ENCODE measurements at regions not wholly inside any gene's neighbourhood (a gene's known extent, or its start where the extent isn't known, plus 50 kb on each side); places are given as distances from the start of the nearest gene placed in this dataset.
"Not testable (repeated sequence)": the region's sequence is repeated elsewhere in the genome, so short reads cannot be mapped to it uniquely, and the experiment has no call there.

DNA sequence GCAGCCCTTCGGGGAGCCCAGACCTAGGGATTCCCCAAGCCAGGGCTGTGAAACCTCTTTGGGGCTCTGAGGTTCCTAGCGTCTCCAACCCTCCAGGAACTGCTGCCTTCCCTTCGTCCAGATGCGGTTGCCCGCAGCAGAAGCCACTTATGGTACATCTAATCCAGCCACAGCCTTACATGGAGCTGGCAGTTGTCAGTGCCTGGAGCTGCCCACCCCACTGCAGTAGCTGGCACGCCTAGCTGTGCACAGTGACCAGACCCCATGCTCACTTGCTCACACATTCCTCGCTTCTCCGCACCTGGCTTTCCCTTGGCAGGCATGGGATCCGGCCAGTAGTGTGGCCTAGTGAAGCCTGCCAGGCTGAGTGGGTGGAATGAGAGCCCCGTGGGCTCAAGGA, 547.6 kb downstream of the TBC1D32 start:
- no peak for DNase-seq

DNA sequence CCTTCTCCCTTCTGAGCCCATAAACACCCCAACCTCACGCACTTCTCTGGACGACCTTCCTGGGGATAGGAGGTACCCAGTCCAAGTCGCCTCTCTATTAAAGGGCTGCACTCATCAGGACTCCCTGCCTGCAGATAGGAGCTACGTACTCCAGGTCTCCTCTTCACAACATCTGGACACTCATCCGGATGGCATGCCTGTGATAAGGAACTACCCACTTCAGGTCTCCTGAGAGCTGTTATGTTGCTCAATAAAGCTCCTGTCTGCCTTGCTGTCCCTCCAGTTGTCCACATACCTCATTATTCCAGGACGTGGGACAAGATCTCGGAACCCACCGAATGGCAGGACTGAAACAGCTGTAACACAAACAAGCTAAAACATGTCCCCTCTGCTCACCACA, 548.0 kb downstream of the TBC1D32 start:
- DNase-seq: no peak

DNA sequence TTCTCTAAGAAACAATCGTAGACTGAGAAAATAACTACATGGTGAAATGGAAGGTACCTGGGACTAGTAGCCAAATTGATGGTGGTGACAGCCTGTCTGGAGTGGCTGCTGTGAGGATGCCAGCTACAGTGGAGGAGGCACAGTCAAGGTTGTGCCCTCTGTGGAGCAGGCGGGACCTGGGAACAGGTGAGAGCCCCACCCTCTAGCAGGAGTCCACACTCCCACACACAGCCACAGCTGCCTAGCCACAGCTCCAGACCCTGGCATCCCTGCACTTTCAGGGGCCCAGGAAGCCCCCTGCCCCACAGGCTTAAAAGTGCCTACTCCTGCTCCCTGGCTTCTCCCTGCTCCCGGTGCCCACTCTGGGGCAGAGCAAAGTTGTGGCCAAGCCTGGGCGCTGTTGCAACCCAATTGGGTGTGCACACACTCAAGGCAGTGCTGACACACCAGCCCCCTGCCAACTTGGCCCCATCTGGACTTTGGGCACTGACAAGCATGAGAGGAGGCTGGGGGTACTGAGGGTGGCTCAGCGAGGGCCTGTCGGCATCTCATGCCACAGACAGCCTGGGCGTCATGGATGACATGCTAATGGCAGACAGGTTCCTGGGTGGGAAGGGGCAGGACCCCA, 548.7 kb downstream of the TBC1D32 start:
- no peak for DNase-seq

DNA sequence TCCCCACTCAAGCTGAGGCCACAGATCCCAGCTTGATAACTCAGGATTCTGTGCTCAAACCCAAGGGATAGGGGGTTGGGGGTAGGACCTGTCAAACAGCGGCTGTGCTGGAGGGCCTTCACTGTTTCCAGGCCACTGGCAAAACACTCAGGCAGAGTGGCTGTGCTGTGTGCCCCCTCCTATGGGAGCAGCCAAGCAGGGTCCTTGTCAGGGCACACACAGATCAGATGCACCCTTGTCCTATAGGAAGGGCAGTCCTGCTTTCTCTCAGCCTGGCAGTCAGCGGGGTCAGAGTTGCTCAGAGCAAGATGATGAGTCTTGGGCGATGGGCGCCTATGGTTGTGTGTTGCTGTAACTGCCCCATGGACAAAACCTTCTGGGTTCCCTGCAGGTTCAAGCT, 554.8 kb downstream of the TBC1D32 start:
- no peak for DNase-seq

DNA sequence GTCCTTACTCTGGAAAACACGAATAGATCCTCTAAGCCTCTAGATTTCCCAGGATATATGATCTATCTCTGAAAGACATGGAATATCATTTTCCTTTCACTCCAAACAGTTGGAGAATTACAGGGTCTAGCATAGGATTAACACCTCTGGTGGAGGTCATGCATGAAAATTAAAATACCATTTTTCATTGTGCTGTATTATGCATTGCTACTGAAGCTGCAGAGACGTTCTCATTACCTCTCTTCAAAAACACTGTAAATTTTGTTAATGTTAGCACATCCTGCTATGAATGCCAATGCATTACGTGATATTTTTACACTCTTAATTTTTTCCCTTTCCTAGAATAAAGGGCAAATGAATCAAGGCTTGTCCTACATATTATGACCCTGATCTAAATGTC, 558.6 kb downstream of the TBC1D32 start:
- no peak for DNase-seq

DNA sequence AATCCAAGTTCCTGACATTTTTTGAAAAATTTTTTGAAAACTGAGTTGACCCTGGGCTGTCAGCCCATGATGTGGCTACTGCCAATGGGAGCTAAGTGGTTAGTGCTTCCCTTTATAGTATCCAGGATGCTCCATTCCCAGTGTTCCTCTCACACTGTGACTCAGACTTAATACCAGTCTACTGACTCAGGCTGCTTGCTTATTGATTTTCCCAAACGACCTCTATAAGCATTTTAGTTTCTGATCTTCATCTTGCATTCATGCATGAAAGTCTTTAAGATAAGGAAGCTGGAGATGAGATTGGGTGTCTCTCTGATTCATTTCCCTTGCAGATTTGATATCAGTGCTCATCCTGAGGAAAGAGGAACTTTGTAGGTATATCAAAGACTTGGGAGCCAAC, 560.0 kb downstream of the TBC1D32 start:
- no peak for DNase-seq

DNA sequence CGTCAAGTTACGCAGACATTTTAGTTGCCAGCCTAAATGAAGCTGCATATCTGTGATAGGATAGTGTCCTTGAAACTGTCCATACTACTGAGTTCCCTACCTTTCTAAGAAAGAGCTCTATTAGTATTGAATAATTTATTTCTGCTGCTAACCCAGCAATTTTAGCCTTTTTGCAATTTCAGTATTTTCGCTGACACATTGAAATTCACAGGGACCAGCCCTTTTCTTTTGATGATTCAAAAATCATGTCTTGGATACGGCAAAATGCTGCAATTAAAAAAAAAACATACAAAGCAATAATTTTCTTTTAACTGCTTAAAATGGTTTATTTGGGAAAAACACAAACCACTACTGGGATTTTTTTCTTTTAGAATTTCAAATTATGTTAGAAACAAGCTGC, 563.3 kb downstream of the TBC1D32 start:
- DNase-seq: no peak

DNA sequence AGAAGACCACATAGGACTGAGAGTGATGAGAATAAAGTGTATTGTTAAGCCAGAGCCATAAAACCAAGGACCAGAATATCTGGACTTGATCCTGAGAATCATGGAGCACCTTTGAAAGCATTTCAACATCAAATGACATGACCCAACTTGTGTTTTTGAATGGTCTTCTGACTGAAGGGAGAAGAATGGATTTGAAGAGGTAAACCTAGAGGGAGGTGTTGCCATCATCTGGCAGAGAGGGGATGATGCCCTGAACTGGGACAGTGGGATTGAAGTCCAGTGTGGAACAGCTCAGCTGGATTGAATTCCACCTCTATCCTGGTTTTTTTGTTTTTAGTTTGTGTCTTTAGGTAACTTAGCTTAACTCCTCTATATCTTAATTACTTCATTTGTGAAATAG, 570.0 kb downstream of the TBC1D32 start:
- DNase-seq: no peak

DNA sequence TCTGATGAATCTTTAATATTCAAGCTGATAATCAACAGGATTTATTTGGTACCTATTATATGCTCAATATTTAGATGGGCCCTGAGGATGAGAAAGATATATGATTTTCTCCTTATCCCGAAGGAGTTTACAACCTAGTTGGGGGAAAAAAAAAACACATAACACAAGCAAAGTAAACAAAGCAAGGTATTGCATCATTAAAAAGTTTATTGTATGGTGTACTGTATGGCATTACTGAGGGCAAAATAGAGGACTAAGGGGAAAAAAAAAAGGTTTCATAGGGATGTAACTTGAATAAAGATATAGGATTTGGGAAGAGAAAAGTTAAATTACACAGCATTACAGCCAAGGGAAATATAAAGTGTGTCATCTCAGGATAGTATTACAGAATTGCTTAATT, 574.7 kb downstream of the TBC1D32 start:
- DNase-seq: no peak

DNA sequence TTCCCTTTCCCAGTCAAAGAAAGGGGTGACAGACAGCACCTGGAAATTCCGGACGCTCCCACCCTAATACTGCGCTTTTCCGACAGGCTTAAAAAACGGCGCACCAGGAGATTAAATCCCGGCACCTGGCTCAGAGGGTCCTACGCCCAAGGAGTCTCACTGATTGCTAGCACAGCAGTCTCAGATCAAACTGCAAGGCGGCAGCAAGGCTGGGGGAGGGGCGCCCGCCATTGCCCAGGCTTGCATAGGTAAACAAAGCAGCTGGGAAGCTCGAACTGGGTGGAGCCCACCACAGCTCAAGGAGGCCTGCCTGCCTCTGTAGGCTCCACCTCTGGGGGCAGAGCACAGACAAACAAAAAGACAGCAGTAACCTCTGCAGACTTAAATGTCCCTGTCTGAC, 585.7 kb downstream of the TBC1D32 start:
- not testable (repeated sequence) for DNase-seq

DNA sequence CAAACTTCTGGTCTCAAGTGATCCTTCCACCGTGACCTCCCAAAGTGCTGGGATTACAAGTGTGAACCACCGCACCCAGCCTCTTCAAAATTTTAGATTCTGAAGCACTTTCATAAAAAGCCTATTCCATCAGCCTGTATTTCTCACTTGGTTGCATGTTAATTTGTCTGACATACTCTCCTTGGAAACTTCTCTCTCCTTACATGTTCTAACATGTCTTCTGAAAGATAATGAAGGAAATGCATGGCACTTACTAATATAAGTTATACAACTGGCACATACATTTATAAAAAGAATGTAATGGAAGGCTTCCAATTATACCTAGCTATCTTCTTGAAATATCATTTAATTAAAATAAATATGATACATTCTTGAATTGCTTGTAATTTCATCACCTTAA, 597.5 kb downstream of the TBC1D32 start:
- DNase-seq: no peak

DNA sequence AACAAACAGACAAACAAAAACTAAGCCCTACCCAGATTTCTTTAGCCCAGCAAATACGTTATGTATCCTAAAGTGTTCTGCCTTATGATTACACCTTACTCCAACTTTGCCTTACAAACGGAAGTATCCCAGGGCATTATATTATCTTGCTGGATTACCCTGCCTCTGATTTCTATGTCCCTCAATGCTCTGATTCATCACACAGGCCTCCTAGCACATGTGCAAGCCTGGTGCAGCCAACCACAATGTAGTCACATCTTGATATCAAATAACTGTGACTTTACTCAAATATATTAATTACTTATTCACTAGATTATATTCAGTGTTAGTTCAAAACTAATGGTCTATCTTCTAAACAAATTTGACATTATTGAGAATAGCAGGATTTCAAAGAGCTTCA, 598.6 kb downstream of the TBC1D32 start:
- DNase-seq: no peak

DNA sequence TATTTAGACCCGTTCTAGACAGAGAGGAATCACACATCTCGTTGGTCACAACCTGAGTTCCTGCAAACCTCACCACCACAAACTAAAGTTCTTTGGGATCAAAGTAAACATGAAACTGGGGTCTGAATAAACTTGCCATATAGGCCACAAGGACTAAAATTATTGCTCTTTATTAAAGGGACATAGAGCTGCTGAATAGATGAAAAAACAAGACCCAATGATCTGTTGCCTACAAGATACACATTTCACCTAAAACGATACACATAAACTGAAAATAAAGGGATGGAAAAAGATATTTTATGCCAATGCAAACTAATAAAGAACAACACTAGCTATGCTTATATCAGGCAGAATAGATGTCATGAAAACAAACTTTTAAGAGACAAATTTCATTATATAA, 623.0 kb downstream of the TBC1D32 start:
- no peak for DNase-seq

DNA sequence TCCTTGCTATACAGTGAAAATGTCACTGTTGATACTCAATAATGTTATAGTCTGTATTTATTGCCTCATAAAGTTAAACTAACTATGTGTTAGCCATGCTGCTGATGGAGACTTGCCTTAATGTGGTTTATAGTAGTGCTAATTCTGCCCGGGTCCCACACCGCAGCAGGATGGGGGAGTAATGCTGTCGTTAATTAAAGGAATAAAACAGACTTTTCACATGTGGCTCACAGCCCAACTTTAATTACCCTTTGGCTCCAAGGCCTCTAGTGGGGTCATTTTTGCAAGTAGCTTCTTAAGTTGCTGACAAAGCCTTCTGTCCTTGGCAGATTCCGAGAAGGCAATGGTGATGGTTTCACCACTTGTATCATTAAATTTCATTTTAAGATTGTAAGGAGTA, 634.3 kb downstream of the TBC1D32 start:
- no peak for DNase-seq

DNA sequence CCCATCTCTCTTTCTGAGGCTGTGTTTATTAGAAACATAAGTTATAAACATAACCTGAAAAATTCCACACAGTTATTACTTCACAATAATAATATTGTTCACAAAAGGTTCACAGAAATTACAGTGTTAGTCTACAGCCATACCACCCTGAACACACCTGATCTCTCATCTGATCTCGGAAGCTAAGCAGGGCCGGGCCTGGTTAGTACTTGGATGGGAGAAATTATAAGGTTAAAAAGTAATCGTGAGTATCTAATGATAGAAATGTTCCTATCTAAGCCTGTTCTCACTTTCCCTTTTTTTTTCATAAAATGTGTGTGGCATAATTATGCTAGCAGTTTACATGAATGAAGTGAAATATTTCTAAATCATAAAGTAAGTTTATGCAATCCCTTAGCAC, 647.8 kb downstream of the TBC1D32 start:
- DNase-seq: no peak

DNA sequence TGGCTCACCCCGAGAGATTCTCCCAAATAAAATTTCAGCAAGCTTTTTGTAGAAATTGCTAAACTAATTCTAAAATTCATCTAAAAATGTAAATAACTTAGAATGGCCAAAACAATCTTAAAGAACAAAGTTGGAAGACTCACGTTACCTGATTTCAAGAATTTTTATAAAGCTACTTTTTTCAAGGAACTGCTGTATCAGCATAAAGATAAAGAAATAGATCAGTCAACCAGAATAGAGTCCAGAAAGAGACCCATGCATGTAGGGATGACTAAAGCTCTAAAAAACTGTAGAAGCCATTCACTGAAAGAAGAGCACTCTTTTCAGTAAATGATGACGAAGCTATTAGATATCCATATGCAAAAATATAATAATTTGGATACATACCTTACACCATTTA, 652.1 kb downstream of the TBC1D32 start:
- no peak for DNase-seq

DNA sequence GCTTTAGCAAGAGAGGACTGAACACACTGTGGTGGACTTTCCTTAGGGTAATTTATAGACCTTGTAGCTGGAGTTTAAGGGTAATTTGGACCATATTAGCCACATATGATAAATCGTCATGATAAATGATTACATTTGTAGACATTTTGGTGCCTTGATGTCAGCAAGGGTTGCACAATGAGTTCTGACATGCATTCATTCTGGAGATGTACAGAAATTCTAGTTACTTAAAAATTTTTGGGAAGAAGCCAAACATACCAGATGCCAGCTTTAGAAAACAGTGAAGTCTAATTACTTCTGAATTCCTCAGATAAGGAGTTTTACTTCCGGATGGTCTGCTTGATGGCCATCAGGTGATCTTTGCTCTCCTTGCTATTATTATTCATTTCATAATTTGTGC, 653.1 kb downstream of the TBC1D32 start:
- no peak for DNase-seq

DNA sequence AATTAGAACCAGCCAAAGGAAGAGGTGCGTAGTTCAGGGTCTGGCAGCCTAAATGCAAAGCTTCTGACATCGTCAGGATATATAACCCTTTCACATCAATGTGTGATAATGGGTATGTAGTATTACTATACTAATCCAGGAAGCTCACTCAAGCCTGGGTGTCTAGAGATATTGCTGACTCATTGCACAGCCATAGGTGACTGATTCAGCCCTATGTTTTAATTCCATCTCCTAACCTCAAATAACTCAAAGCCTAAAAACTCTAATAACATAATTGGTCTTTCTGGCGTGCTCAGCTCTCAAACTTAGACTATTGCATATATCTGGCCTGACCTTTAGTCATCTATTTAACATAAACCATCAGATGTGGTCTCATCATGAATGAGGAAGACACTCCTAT, 658.4 kb downstream of the TBC1D32 start:
- DNase-seq: no peak

DNA sequence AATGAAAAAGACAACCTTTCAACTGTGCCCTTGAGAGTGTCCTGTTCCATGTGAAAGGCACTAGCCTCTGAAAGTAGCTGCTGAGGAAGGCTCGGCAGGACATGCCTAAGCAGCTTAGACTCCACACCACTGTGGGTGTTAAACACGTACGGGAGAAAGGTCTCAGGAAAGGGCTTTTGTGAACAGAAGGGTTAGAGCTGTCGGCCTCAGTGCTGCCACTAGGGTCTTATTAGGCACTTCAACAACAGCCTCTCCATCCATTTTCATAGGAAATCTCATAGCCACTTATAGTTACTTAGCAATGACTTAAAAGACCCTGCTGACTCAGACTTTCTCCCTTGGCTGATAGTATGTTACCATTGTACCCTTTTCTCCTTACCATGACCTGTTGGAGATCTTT, 662.8 kb downstream of the TBC1D32 start:
- no peak for DNase-seq

DNA sequence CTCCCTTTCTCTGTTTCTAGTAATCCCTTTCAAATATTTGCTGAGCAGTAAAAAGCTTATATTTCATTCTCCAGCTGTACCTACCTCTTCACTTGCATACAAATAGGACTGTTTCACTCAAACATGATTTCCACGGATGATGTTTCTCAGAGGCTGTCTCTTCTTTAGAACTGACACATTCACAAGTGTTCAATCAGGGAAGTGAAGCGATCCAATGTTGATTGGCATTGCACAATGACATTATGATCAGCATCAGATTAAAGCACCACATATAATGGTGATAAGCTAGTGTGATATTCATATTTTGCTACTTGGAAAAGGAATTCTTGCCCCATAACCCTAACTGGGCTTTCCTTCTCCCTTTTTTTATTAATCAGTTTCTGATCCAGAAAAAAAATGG, 681.8 kb downstream of the TBC1D32 start:
- no peak for DNase-seq

DNA sequence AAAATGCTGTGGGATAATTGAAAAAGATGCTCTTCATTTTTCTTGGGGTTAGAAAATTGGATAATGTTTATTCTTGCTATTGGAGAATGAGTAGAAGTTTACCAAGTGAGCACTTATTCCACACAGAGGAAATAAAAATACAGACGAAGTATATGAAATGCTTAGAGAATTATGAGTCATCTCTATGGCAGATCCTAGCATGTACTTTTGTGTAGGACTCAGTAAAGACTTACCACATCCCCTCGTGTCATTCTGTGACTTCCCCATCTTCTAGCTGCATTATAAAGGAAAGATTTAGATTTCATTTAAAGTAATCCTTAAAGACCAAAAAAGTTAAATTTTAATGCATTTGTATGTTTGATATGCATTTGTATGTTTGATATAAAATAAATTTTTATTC, 685.6 kb downstream of the TBC1D32 start:
- no peak for DNase-seq

DNA sequence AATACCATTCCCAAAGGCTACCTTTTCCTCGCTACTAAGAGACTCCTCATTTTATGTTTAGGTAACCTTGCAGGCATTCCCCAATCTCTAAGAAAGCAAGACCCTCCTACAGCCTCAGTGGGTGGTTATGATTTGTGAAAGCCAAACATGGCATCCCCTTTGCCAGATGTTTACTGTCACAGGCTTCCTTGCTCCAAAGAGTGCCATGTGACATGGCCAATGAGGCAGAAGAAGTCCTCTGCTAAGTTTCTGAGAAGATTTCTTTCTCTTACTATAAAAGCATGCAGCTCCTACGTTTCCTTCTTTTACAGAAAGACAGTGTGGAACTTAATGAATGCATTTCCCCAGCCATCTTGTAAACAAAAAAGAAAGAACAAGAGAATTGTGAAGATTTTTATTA, 688.2 kb downstream of the TBC1D32 start:
- DNase-seq: no peak

DNA sequence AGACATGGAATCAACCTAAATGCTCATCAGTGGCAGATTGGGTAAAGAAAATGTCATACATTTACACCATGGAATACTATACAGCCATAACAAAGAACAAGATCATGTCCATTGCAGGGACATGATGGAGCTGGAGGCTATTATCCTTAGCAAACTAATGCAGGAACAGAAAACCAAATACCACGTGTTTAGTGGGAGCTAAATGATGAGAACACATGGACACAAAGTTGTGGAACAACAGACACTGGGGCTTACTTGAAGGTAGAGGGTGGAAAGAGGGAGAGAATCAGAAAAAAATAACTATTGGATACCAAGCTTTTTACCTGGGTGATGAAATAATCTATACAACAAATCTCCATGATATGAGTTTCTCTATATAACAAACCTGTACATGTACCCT, 701.3 kb downstream of the TBC1D32 start:
- DNase-seq: no peak

DNA sequence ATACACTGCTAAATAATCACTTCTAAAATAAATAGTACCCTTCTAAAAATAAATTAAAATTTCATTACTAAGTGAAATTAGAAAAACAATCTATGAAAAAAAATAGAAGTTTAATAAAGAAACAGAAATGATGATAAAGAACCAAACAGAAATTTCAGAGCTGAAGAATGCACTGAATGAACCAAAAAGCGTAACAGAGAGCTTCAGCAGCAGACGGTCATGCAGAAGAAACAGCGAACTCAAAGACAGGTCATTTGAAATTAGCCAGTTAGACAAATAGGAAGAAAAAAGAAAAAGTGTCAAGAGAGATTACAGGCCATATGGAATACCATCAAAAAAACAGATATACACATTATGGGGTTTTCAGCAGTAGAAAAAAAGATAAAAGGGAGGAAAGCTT, 706.7 kb downstream of the TBC1D32 start:
- DNase-seq: no peak

DNA sequence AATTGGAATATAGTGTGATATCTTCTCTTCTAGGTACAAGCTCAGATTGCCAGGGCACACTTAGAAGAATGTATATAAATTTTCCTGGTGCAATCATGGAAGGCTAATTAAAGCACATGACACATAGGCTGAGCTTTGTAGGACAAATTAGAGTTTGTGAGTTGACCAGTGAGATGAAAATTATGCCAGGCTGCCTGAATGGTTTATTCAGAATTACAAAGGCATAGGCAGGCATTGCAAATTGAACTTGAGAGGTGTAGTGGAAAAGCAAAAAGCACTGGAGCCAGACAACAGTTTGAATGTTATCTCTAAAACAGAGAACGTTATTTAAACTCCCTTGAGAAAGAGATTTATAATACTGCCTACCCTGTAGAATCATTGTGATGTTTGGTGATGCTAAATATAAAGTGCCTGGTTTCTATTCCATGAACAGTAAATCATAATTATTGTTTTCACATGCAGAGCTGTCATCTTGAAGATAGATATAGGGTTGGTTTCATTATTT, 712.1 kb downstream of the TBC1D32 start:
- no peak for DNase-seq

DNA sequence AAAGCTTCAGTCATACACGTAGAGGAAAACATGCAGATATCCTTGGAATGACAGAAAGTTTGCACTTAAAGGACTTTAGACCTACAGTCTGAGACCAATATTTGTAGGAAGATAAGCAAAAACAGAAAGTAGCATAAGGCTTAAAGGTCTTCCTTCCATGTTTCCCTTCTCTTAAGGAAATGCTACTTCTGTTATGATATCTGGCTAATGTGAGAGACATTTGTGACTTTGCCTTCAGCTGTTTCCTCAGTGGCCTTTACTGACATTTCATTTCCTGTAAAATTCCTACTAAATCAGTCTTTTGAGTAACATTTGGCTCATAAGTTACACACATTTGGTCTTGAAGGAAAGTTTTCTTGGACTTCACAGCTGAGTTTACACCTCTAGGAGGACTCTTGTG, 713.4 kb downstream of the TBC1D32 start:
- DNase-seq: no peak
